ENCODE measurements at regions not wholly inside any gene's neighbourhood (a gene's known extent, or its start where the extent isn't known, plus 50 kb on each side); places are given as distances from the start of the nearest gene placed in this dataset.

DNA sequence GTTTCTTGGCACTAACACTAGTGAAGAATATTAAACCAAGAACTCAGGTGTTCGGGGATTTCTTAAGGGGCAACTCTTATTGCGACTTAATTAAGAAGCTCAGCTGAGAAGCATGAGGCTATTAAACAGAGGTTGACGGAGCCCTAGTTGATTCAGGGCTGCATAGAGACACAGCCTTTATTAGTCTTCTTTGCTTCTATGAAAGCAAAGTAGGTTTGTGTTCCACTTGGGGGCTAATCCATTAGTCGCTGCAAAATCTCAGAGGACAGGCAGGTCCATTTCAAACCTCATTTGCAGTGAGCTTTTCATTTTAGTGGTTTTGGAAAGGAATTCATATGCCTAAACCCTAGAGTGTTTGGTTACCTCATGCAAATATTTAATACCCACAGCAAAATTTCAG lies 506.6 kb upstream of the SULF2 start:
- TF ChIP-seq POLR2A (IDR thresholded peaks at IDR 0.05; ENCODE audit: low read depth, low read length) (no peak), PAX5 (IDR thresholded peaks at IDR 0.05; ENCODE audit: insufficient read depth, low read length, severe bottlenecking) (no peak), POLR2AphosphoS5 (IDR thresholded peaks at IDR 0.05; ENCODE audit: low read depth, low read length) (no peak), SPI1 (IDR thresholded peaks at IDR 0.05; ENCODE audit: low read depth, low read length) (no peak)
